IMR-90 (cell line): ENCODE measurements at regions not wholly inside any gene's neighbourhood (a gene's known extent, or its start where the extent isn't known, plus 50 kb on each side); places are given as distances from the start of the nearest gene placed in this dataset.

ENCODE experiments used
- ATAC-seq: fragments of 200-7000 bp; cut with Tn5 transposase; 2 replicates; pipeline ENCODE4 v1.9.1; 2020; ENCODE audit warnings: low read depth, mild to moderate bottlenecking, moderate library complexity
- BruUV-seq: library from RNA; stranded (reverse); fragments of 400-500 nt; replicated peaks from 2 replicates; lab custom pipeline; 2021; lab: Mats Ljungman, UMichigan
- CTCF ChIA-PET: fragments of 300-600 bp; formaldehyde crosslinking; extraction: SDS; loops from one replicate; lab custom pipeline; 2021; ENCODE audit warnings: antibody characterized with exemption; lab: Yijun Ruan, JAX
- POLR2A ChIA-PET: fragments of 300-600 bp; sonication (Branson Sonifier 250); formaldehyde crosslinking; loops from one replicate; lab custom pipeline; 2022; ENCODE audit warnings: antibody characterized with exemption; ENCODE audit not compliant: unreplicated experiment; lab: Charles Lee
- DNase-seq: peaks from one replicate; pipeline ENCODE4 v3.0.0; 2013
- H2AFZ ChIP-seq: replicated peaks from 2 replicates; pipeline ENCODE3; 2013; ENCODE audit warnings: low read length, mild to moderate bottlenecking; ENCODE audit not compliant: poor library complexity
- H2AK5ac ChIP-seq: 2 replicates; pipeline ENCODE4 v1.6.1; 2013; ENCODE audit warnings: low read depth, low read length, inconsistent platforms
- H2AK9ac ChIP-seq: replicated peaks from 2 replicates; pipeline ENCODE3; 2013; ENCODE audit warnings: mild to moderate bottlenecking, low read depth, low read length, moderate library complexity; ENCODE audit not compliant: poor library complexity
- H2BK120ac ChIP-seq: 2 replicates; pipeline ENCODE4 v1.6.1; 2013; ENCODE audit warnings: low read depth, low read length, inconsistent platforms
- H2BK15ac ChIP-seq: 3 replicates; pipeline ENCODE4 v1.6.1; 2013; ENCODE audit warnings: low read depth, low read length, inconsistent platforms
- H2BK20ac ChIP-seq: 2 replicates; pipeline ENCODE4 v1.6.1; 2013; ENCODE audit warnings: low read depth, mild to moderate bottlenecking, inconsistent platforms, low read length, moderate library complexity
- H2BK5ac ChIP-seq: 2 replicates; pipeline ENCODE4 v1.6.1; 2013; ENCODE audit warnings: mild to moderate bottlenecking, low read depth, low read length, inconsistent platforms; ENCODE audit not compliant: poor library complexity, severe bottlenecking
- H3K14ac ChIP-seq: replicated peaks from 2 replicates; pipeline ENCODE4 v1.6.1; 2013; ENCODE audit warnings: low read depth, low read length, inconsistent platforms
- H3K18ac ChIP-seq: 2 replicates; pipeline ENCODE4 v1.6.1; 2013; ENCODE audit warnings: low read depth, low read length, control low read depth
- H3K23ac ChIP-seq: 2 replicates; pipeline ENCODE4 v1.6.1; 2013; ENCODE audit warnings: low read depth, low read length, inconsistent platforms
- H3K27ac ChIP-seq: 2 replicates; pipeline ENCODE4 v1.5.1; 2013; ENCODE audit warnings: mild to moderate bottlenecking, control low read depth, low read length; ENCODE audit not compliant: insufficient read depth
- H3K27me3 ChIP-seq: 2 replicates; pipeline ENCODE4 v1.6.1; 2013; ENCODE audit warnings: low read length; ENCODE audit not compliant: control insufficient read depth, insufficient read depth
- H3K36me3 ChIP-seq: 2 replicates; pipeline ENCODE4 v1.6.1; 2013; ENCODE audit warnings: low read length, mixed read lengths; ENCODE audit not compliant: control insufficient read depth, insufficient read depth
- H3K4ac ChIP-seq: 2 replicates; pipeline ENCODE4 v1.6.1; 2013; ENCODE audit warnings: low read depth, low read length, inconsistent platforms
- H3K4me1 ChIP-seq: 2 replicates; pipeline ENCODE4 v1.6.1; 2013; ENCODE audit warnings: low read length, mixed read lengths; ENCODE audit not compliant: control insufficient read depth, insufficient read depth
- H3K4me2 ChIP-seq: 2 replicates; pipeline ENCODE4 v1.6.1; 2013; ENCODE audit warnings: low read depth, mild to moderate bottlenecking, control low read depth, low read length, moderate library complexity
- H3K4me3 ChIP-seq: 2 replicates; pipeline ENCODE4 v1.5.1; 2013; ENCODE audit warnings: low read depth, mild to moderate bottlenecking, control low read depth, low read length, moderate library complexity; ENCODE audit not compliant: insufficient read depth
- H3K56ac ChIP-seq: 2 replicates; pipeline ENCODE4 v1.6.1; 2013; ENCODE audit warnings: low read length, inconsistent platforms; ENCODE audit not compliant: insufficient read depth; ENCODE audit errors: extremely low read depth
- H3K79me1 ChIP-seq, 2 experiments: 2 replicates each; pipeline ENCODE4 v1.6.1; 2013; ENCODE audit warnings: low read length in 2 of 2, inconsistent platforms in 1 of 2, low read depth in 1 of 2
- H3K9ac ChIP-seq: 2 replicates; pipeline ENCODE4 v1.6.1; 2013; ENCODE audit warnings: low read depth, low read length, control low read depth
- H3K9me1 ChIP-seq: 2 replicates; pipeline ENCODE4 v1.6.1; 2013; ENCODE audit warnings: low read length, inconsistent platforms; ENCODE audit not compliant: insufficient read depth
- H3K9me3 ChIP-seq: 2 replicates; pipeline ENCODE4 v1.6.1; 2013; ENCODE audit warnings: low read length; ENCODE audit not compliant: control insufficient read depth, insufficient read depth
- H4K20me1 ChIP-seq: 2 replicates; pipeline ENCODE4 v1.6.1; 2013; ENCODE audit warnings: low read length, inconsistent platforms; ENCODE audit not compliant: insufficient read depth
- H4K5ac ChIP-seq: 2 replicates; pipeline ENCODE4 v1.6.1; 2013; ENCODE audit warnings: mild to moderate bottlenecking, low read depth, low read length, control low read depth
- H4K8ac ChIP-seq, 2 experiments: 2 replicates each; pipeline ENCODE4 v1.6.1; 2013; ENCODE audit warnings: low read depth in 2 of 2, low read length in 2 of 2, control low read depth in 1 of 2, inconsistent platforms in 1 of 2
- H4K91ac ChIP-seq: 2 replicates; pipeline ENCODE4 v1.6.1; 2013; ENCODE audit warnings: low read depth, low read length, inconsistent platforms; ENCODE audit not compliant: insufficient read depth
- BHLHE40 ChIP-seq: fragments of 150-350 bp; IDR thresholded peaks from 2 replicates; pipeline ENCODE4 v1.6.1; 2016; ENCODE audit warnings: mild to moderate bottlenecking, low read depth, low read length
- CEBPB ChIP-seq: IDR thresholded peaks from 2 replicates; pipeline ENCODE4 v1.6.1; 2012; ENCODE audit warnings: low read depth, low read length, improper control_type of control experiment
- CHD1 ChIP-seq: IDR thresholded peaks from 2 replicates; pipeline ENCODE4 v1.6.1; 2012; ENCODE audit warnings: low read depth, low read length, improper control_type of control experiment
- CTCF ChIP-seq: conservative IDR thresholded peaks from 2 replicates; pipeline ENCODE4 v1.5.1; 2012; ENCODE audit warnings: mild to moderate bottlenecking, low read depth, low read length, improper control_type of control experiment
- ELK1 ChIP-seq: fragments of 150-350 bp; IDR thresholded peaks from 2 replicates; pipeline ENCODE4 v1.6.1; 2016; ENCODE audit warnings: low read depth, mild to moderate bottlenecking, low read length, moderate library complexity, borderline replicate concordance
- FOS ChIP-seq: fragments of 150-350 bp; IDR thresholded peaks from 2 replicates; pipeline ENCODE4 v1.6.1; 2016; ENCODE audit warnings: low read depth, low read length
- MAFK ChIP-seq: IDR thresholded peaks from 2 replicates; pipeline ENCODE4 v1.6.1; 2012; ENCODE audit warnings: low read depth, low read length, improper control_type of control experiment
- MAZ ChIP-seq: IDR thresholded peaks from 2 replicates; pipeline ENCODE4 v1.6.1; 2012; ENCODE audit warnings: low read depth, mild to moderate bottlenecking, low read length, improper control_type of control experiment, moderate library complexity, borderline replicate concordance
- MXI1 ChIP-seq: IDR thresholded peaks from 2 replicates; pipeline ENCODE4 v1.6.1; 2012; ENCODE audit warnings: low read depth, mild to moderate bottlenecking, low read length, moderate library complexity, borderline replicate concordance
- POLR2A ChIP-seq: IDR thresholded peaks from 2 replicates; pipeline ENCODE4 v1.6.1; 2012; ENCODE audit warnings: mild to moderate bottlenecking, low read depth, low read length
- RAD21 ChIP-seq: IDR thresholded peaks from 2 replicates; pipeline ENCODE4 v1.6.1; 2012; ENCODE audit warnings: low read length, improper control_type of control experiment
- RCOR1 ChIP-seq: IDR thresholded peaks from 2 replicates; pipeline ENCODE4 v1.6.1; 2012; ENCODE audit warnings: mild to moderate bottlenecking, low read length, improper control_type of control experiment; ENCODE audit not compliant: insufficient replicate concordance
- RFX5 ChIP-seq: IDR thresholded peaks from 2 replicates; pipeline ENCODE4 v1.8.0; 2012; ENCODE audit warnings: low read depth, mild to moderate bottlenecking, low read length, moderate library complexity
- SMC3 ChIP-seq: fragments of 150-350 bp; IDR thresholded peaks from 2 replicates; pipeline ENCODE4 v1.6.1; 2016; ENCODE audit warnings: low read depth, mild to moderate bottlenecking, antibody characterized with exemption, low read length, moderate library complexity
- USF2 ChIP-seq: fragments of 150-350 bp; IDR thresholded peaks from 2 replicates; pipeline ENCODE4 v1.6.1; 2017; ENCODE audit warnings: mild to moderate bottlenecking, antibody characterized with exemption, low read length, low read depth
- WGBS, 2 experiments: methylation state at CpG; one replicate each; pipeline versions ENCODE4 v1.1.5 to v1.1.7; 2013; ENCODE audit warnings: missing lambda C conversion rate in 2 of 2; ENCODE audit not compliant: insufficient read length in 1 of 2; ENCODE audit errors: extremely low coverage in 2 of 2; 5-methylcytosine and 5-hydroxymethylcytosine counted together
- dilution Hi-C: fragments of 300-500 bp; cut with HindIII; formaldehyde crosslinking; loops from one replicate; pipeline ENCODE4 v1.14.3; 2018; ENCODE audit warnings: low sequenced_read_pairs; ENCODE audit not compliant: unreplicated experiment
- in situ Hi-C: fragments of 300-500 bp; cut with MboI; formaldehyde crosslinking; loops from 3 replicates; pipeline ENCODE4 v1.14.3; 2019; ENCODE audit warnings: low sequenced_read_pairs, inconsistent platforms, mixed read lengths
- intact Hi-C: fragments of 100-400 bp; cut with micrococcal nuclease; formaldehyde crosslinking; loops from 2 replicates; pipeline ENCODE4 v1.10.0; 2022

GRCh38 chr20:63067266-63067635 lies 60.5 kb upstream of the BHLHE23 start:
- intact Hi-C loops (no loop called here), in situ Hi-C loops (no loop called here), dilution Hi-C loops (no loop called here)
- no peak overlapping the region for H3K14ac ChIP-seq
- H3K4ac ChIP-seq, result no peak overlapping the region
- DNase-seq (no peak), ATAC-seq (no peak)
- H2BK5ac ChIP-seq, result no peak overlapping the region
- H4K8ac ChIP-seq, result no peak overlapping the region
- H4K5ac ChIP-seq, result no peak overlapping the region
- no peak overlapping the region for H2BK120ac ChIP-seq
- H3K27ac ChIP-seq, result no peak overlapping the region
- H2AK9ac ChIP-seq, result no peak overlapping the region
- H3K79me1 ChIP-seq, result no peaks in the 10 kb centered on the region
- H3K27me3 ChIP-seq, result peaks cover 17% of the 10 kb centered on the region; the same call in 1 of the 2 replicates
- TF ChIP-seq MAFK (no peak), MXI1 (no peak), MAZ (no peak), CTCF (no peak), RCOR1 (no peak), FOS (no peak), RFX5 (no peak), BHLHE40 (no peak), USF2 (no peak), SMC3 (no peak), RAD21 (no peak), CEBPB (no peak), ELK1 (no peak), CHD1 (no peak), POLR2A (no peak)
- no TSS peak for BruUV-seq
- no peak overlapping the region for H2BK20ac ChIP-seq
- H3K18ac ChIP-seq, result no peak overlapping the region
- ChIA-PET CTCF (no interaction called here), POLR2A (no interaction called here)
- no peaks in the 10 kb centered on the region for H4K20me1 ChIP-seq
- H3K23ac ChIP-seq, result no peak overlapping the region
- H3K36me3 ChIP-seq, result no peaks in the 10 kb centered on the region
- no peak overlapping the region for H3K56ac ChIP-seq
- no peak overlapping the region for H3K4me2 ChIP-seq
- no peak overlapping the region for H2AK5ac ChIP-seq
- no peak overlapping the region for H2AFZ ChIP-seq
- H2BK15ac ChIP-seq, result no peak overlapping the region
- no peaks in the 10 kb centered on the region for H3K4me1 ChIP-seq
- no peaks in the 10 kb centered on the region for H3K9me3 ChIP-seq
- no peaks in the 10 kb centered on the region for H3K9me1 ChIP-seq
- no peak overlapping the region for H4K91ac ChIP-seq
- WGBS, 2 experiments, result no CpG with 5 or more reads among the region's 12 CpGs
- no peak overlapping the region for H3K9ac ChIP-seq
- no peak overlapping the region for H3K4me3 ChIP-seq
